Activated CD4-positive, alpha-beta T cell treated with anti-CD3 and anti-CD28 coated beads, Interleukin-2, amount 10 ng/mL, durations not matched to agents 24 days and 14 days (primary cell): ENCODE measurements at regions not wholly inside any gene's neighbourhood (a gene's known extent, or its start where the extent isn't known, plus 50 kb on each side); places are given as distances from the start of the nearest gene placed in this dataset.
"Not testable (repeated sequence)": the region's sequence is repeated elsewhere in the genome, so short reads cannot be mapped to it uniquely, and the experiment has no call there.

ENCODE experiments used
- DNase-seq: peaks from one replicate; pipeline ENCODE4 v3.0.0; 2022
- H3K27ac Mint-ChIP-seq: one replicate; pipeline ENCODE4 v1.8.0; 2022; ENCODE audit warnings: mild to moderate bottlenecking, mixed read lengths
- H3K27me3 Mint-ChIP-seq: one replicate; pipeline ENCODE4 v1.8.0; 2022; ENCODE audit warnings: mixed read lengths
- H3K36me3 Mint-ChIP-seq: one replicate; pipeline ENCODE4 v1.8.0; 2022; ENCODE audit warnings: low read depth, mild to moderate bottlenecking, mixed read lengths
- H3K4me1 Mint-ChIP-seq: one replicate; pipeline ENCODE4 v1.8.0; 2021; ENCODE audit warnings: mixed read lengths
- H3K4me3 Mint-ChIP-seq: one replicate; pipeline ENCODE4 v1.8.0; 2022; ENCODE audit warnings: mild to moderate bottlenecking, moderate library complexity, mixed read lengths
- H3K9me3 Mint-ChIP-seq: one replicate; pipeline ENCODE4 v1.8.0; 2021; ENCODE audit warnings: mixed read lengths
- intact Hi-C: fragments of 100-400 bp; cut with micrococcal nuclease; formaldehyde crosslinking; loops from one replicate; pipeline ENCODE4 v1.15.1; 2023

- intact Hi-C loops = no loop called here
- no peaks in the 10 kb centered on the region for H3K27me3 Mint-ChIP-seq
- H3K4me1 Mint-ChIP-seq = no peaks in the 10 kb centered on the region
- no peak for DNase-seq
- H3K27ac Mint-ChIP-seq = no peak overlapping the region
- H3K36me3 Mint-ChIP-seq = no peaks in the 10 kb centered on the region
- H3K9me3 Mint-ChIP-seq = no peaks in the 10 kb centered on the region
- H3K4me3 Mint-ChIP-seq = no peak overlapping the region
These were observed 169.5 kb upstream of the HAPLN1 start for GRCh38 chr5:83889971-83890745.

DNA sequence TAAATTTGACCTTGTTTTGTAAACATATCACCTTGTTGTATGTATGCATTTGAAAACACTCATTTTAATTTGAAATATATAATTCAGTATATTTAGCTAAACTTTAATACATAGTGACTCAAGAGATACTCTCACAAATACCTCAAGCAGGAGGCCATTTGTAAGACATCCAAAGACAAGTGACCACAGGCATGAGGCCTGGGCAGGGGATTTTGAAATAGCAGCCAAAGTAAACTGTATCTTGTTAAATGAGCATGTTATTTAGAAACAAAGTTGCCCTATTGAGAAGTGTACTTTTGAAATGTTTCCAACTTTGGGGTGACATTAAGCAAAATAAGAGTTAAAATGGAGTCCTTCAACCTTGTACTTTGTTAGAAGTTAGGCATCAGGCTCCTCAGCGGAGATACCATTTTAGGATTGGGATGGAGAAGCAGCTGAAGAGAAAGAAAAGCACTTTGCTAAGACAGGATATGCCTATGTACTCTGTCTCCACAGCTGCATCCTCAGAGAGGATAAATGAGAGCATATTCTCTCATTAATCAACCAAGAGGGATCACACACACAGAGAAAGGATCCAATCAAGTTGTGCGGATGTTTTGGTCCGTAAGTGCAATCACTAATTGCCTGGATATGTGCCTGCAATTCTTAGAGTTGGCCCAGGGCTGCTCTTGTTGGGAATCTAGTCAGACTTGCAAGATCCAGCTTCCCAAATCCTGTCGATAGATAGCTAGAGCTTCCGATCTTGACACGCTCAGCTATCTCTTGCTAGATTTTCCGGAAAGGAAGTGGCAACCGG, 157.5 kb upstream of the HAPLN1 start:
- no peak overlapping the region for H3K27ac Mint-ChIP-seq
- intact Hi-C loops = no loop called here
- H3K36me3 Mint-ChIP-seq = no peaks in the 10 kb centered on the region
- no peak for DNase-seq
- H3K4me3 Mint-ChIP-seq = no peak overlapping the region
- H3K4me1 Mint-ChIP-seq = no peaks in the 10 kb centered on the region
- H3K27me3 Mint-ChIP-seq = no peaks in the 10 kb centered on the region
- no peaks in the 10 kb centered on the region for H3K9me3 Mint-ChIP-seq

GRCh38 chr5:83871533-83872395, 151.1 kb upstream of the HAPLN1 start:
- Mint-ChIP-seq H3K4me3 (no peak overlapping the region), H3K36me3 (no peaks in the 10 kb centered on the region), H3K27ac (no peak overlapping the region), H3K9me3 (no peaks in the 10 kb centered on the region), H3K4me1 (no peaks in the 10 kb centered on the region), H3K27me3 (no peaks in the 10 kb centered on the region)
- intact Hi-C loops = no loop called here
- DNase-seq = no peak

DNA sequence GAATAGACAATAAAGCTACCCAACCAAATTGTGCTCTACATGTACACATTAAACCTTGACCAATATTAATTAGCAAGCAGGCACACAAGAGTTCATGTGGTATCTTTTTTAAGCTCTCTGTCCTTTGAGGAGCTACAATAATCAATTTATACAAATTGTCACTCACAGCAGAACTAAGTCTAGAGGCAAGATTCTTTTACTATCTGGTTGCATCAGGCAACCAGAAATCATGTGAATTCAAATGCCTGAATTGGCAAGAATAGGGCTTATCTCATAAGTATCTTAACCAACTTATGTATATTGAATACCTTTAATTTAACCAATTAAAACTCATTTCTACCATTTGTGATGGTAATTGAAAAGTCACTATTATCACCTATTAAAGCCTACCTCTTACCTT, 145.5 kb upstream of the HAPLN1 start:
- intact Hi-C loops = no loop called here
- H3K4me1 Mint-ChIP-seq = no peaks in the 10 kb centered on the region
- H3K27me3 Mint-ChIP-seq = peaks cover 3% of the 10 kb centered on the region
- H3K36me3 Mint-ChIP-seq = no peaks in the 10 kb centered on the region
- no peak overlapping the region for H3K27ac Mint-ChIP-seq
- DNase-seq = no peak
- no peak overlapping the region for H3K4me3 Mint-ChIP-seq
- H3K9me3 Mint-ChIP-seq = no peaks in the 10 kb centered on the region

- intact Hi-C loops = no loop called here
- no peak for DNase-seq
- no peak overlapping the region for H3K4me3 Mint-ChIP-seq
- H3K4me1 Mint-ChIP-seq = no peaks in the 10 kb centered on the region
- peaks cover 4% of the 10 kb centered on the region for H3K27me3 Mint-ChIP-seq
- H3K36me3 Mint-ChIP-seq = no peaks in the 10 kb centered on the region
- no peak overlapping the region for H3K27ac Mint-ChIP-seq
- H3K9me3 Mint-ChIP-seq = no peaks in the 10 kb centered on the region
These were observed 144.9 kb upstream of the HAPLN1 start for GRCh38 chr5:83865579-83865978.

DNA sequence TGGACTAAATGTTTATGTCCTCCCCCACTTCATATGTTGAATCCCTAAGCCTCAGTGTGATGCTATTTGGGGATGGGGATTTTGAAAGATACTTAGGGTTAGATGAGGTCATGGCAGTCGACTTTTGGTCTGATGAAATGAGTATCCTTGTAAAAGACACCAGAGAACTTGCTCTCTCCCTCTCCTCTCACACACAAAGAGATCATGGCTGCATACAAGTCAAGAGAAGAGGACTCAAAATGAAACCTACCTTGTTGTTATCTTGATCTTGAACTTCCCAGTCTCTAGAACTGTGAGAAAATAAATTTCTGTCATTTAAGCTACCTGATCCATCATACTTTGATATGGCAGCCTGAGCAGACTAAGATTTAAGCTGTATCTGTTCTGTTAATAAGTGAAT, 144.0 kb upstream of the HAPLN1 start:
- no peak overlapping the region for H3K4me3 Mint-ChIP-seq
- H3K27me3 Mint-ChIP-seq = peaks cover 4% of the 10 kb centered on the region
- no peaks in the 10 kb centered on the region for H3K9me3 Mint-ChIP-seq
- no peaks in the 10 kb centered on the region for H3K4me1 Mint-ChIP-seq
- H3K36me3 Mint-ChIP-seq = no peaks in the 10 kb centered on the region
- no peak overlapping the region for H3K27ac Mint-ChIP-seq
- DNase-seq = no peak
- intact Hi-C loops = no loop called here

DNA sequence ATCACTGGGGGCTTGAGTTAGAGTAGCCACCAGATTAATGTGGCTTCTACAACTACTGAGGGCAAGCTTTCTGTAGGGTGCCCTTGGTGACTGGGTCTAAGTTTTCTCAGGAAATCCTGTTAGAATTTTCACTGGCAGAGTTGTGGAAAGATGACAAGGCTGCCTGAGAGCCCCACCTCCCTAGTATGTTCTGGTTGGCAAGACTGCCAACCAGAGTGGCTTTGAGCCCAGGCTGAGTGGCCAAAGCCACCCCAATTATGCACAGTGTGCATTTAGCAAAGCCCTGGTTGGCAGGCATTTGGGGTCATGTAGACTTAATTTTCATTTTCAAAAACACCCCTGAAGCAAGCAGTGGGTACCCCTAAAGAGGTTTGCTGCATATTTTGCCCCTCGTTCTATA, 136.7 kb upstream of the HAPLN1 start:
- no peaks in the 10 kb centered on the region for H3K9me3 Mint-ChIP-seq
- DNase-seq = no peak
- peaks cover 6% of the 10 kb centered on the region for H3K27me3 Mint-ChIP-seq
- intact Hi-C loops = no loop called here
- no peak overlapping the region for H3K4me3 Mint-ChIP-seq
- H3K4me1 Mint-ChIP-seq = no peaks in the 10 kb centered on the region
- H3K27ac Mint-ChIP-seq = no peak overlapping the region
- no peaks in the 10 kb centered on the region for H3K36me3 Mint-ChIP-seq

GRCh38 chr5:83856881-83857280, 136.2 kb upstream of the HAPLN1 start:
- no peak for DNase-seq
- intact Hi-C loops = no loop called here
- H3K36me3 Mint-ChIP-seq = no peaks in the 10 kb centered on the region
- H3K4me1 Mint-ChIP-seq = no peaks in the 10 kb centered on the region
- H3K27me3 Mint-ChIP-seq = peaks cover 6% of the 10 kb centered on the region
- no peaks in the 10 kb centered on the region for H3K9me3 Mint-ChIP-seq
- H3K27ac Mint-ChIP-seq = no peak overlapping the region
- H3K4me3 Mint-ChIP-seq = no peak overlapping the region

DNA sequence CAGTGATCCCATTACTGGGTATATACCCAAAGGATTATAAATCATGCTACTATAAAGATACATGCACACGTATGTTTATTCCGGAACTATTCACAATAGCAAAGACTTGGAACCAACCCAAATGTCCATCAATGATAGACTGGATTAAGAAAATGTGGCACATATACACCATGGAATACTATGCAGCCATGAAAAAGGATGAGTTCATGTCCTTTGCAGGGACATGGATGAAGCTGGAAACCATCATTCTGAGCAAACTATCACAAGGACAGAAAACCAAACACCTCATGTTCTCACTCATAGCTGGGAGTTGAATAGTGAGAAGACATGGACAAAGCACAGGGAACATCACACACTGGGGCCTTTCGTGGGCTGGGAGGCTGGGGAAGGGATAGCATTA, 129.8 kb upstream of the HAPLN1 start:
- H3K4me1 Mint-ChIP-seq, DNase-seq, H3K4me3 Mint-ChIP-seq, H3K36me3 Mint-ChIP-seq, intact Hi-C loops, H3K27ac Mint-ChIP-seq, H3K27me3 Mint-ChIP-seq: not testable (repeated sequence)
- peaks cover 11% of the 10 kb centered on the region for H3K9me3 Mint-ChIP-seq

GRCh38 chr5:83848941-83849340, 128.3 kb upstream of the HAPLN1 start:
- H3K4me3 Mint-ChIP-seq = no peak overlapping the region
- intact Hi-C loops = no loop called here
- peaks cover 17% of the 10 kb centered on the region for H3K4me1 Mint-ChIP-seq
- no peak overlapping the region for H3K27ac Mint-ChIP-seq
- H3K9me3 Mint-ChIP-seq = peaks cover 13% of the 10 kb centered on the region
- no peak for DNase-seq
- H3K27me3 Mint-ChIP-seq = no peaks in the 10 kb centered on the region
- H3K36me3 Mint-ChIP-seq = no peaks in the 10 kb centered on the region

GRCh38 chr5:83846624-83847350, 126.1 kb upstream of the HAPLN1 start:
- Mint-ChIP-seq H3K27ac (no peak overlapping the region), H3K9me3 (peaks cover 19% of the 10 kb centered on the region), H3K36me3 (no peaks in the 10 kb centered on the region)

GRCh38 chr5:83844449-83845068, 123.9 kb upstream of the HAPLN1 start:
- H3K4me3 Mint-ChIP-seq = peak overlapping the region; percentile 61
- peaks cover 2% of the 10 kb centered on the region for H3K27me3 Mint-ChIP-seq
- peaks cover 17% of the 10 kb centered on the region for H3K4me1 Mint-ChIP-seq
- peak; percentile 88 for DNase-seq
- H3K9me3 Mint-ChIP-seq = peaks cover 14% of the 10 kb centered on the region
- H3K27ac Mint-ChIP-seq = peak overlapping the region; percentile 74
- no peaks in the 10 kb centered on the region for H3K36me3 Mint-ChIP-seq
- intact Hi-C loops = no loop called here

More at GRCh38 chr5:83846624-83847350, 126.1 kb upstream of the HAPLN1 start:
- H3K4me3 Mint-ChIP-seq = no peak overlapping the region
- H3K4me1 Mint-ChIP-seq = peaks cover 17% of the 10 kb centered on the region
- H3K27me3 Mint-ChIP-seq = no peaks in the 10 kb centered on the region
- intact Hi-C loops = no loop called here
- DNase-seq = no peak

GRCh38 chr5:83839788-83840187, 119.1 kb upstream of the HAPLN1 start:
- Mint-ChIP-seq H3K4me3 (no peak overlapping the region), H3K27ac (no peak overlapping the region), H3K4me1 (peaks cover 6% of the 10 kb centered on the region), H3K27me3 (peaks cover 2% of the 10 kb centered on the region), H3K36me3 (no peaks in the 10 kb centered on the region), H3K9me3 (peaks cover 8% of the 10 kb centered on the region)
- no peak for DNase-seq
- intact Hi-C loops = no loop called here
